WTC11 (cell line): ENCODE measurements at regions not wholly inside any gene's neighbourhood (a gene's known extent, or its start where the extent isn't known, plus 50 kb on each side); places are given as distances from the start of the nearest gene placed in this dataset.

ENCODE experiments used
- ATAC-seq: fragments of 200-7000 bp; cut with Tn5 transposase; 2 replicates; pipeline ENCODE4 v1.10.0; 2021; ENCODE audit warnings: mild to moderate bottlenecking, moderate library complexity
- CTCF ChIA-PET: fragments of 300-600 bp; sonication (Branson Sonifier 250); formaldehyde crosslinking; loops from one replicate; lab custom pipeline; 2021; ENCODE audit warnings: antibody characterized with exemption; lab: Charles Lee
- POLR2A ChIA-PET: fragments of 350-600 bp; sonication (Branson Sonifier 250); formaldehyde crosslinking; loops from one replicate; lab custom pipeline; 2021; ENCODE audit warnings: antibody characterized with exemption; lab: Charles Lee
- DNase-seq: peaks from one replicate; pipeline ENCODE4 v3.0.0; 2021; ENCODE audit warnings: low spot score
- H3K27ac Mint-ChIP-seq: 2 replicates; pipeline ENCODE4 v1.8.0; 2021; ENCODE audit warnings: mixed read lengths
- H3K27me3 Mint-ChIP-seq: 2 replicates; pipeline ENCODE4 v1.8.0; 2021; ENCODE audit warnings: low read depth, mild to moderate bottlenecking, moderate library complexity, mixed read lengths
- H3K36me3 Mint-ChIP-seq: 2 replicates; pipeline ENCODE4 v1.8.0; 2021; ENCODE audit warnings: mixed read lengths
- H3K4me1 Mint-ChIP-seq: 2 replicates; pipeline ENCODE4 v1.8.0; 2022; ENCODE audit warnings: mixed read lengths
- H3K4me3 Mint-ChIP-seq: 2 replicates; pipeline ENCODE4 v1.8.0; 2021; ENCODE audit warnings: mild to moderate bottlenecking, moderate library complexity, mixed read lengths
- H3K9me3 Mint-ChIP-seq: 2 replicates; pipeline ENCODE4 v1.8.0; 2021; ENCODE audit warnings: mixed read lengths
- ATF1 ChIP-seq: sonication (generic); formaldehyde crosslinking; IDR thresholded peaks from 2 replicates; pipeline ENCODE4 v1.8.1; 2023; ENCODE audit warnings: mild to moderate bottlenecking, moderate library complexity, missing genetic modification reagents
- ATF6 ChIP-seq: sonication (generic); formaldehyde crosslinking; IDR thresholded peaks from 2 replicates; pipeline ENCODE4 v1.8.1; 2023; ENCODE audit warnings: mild to moderate bottlenecking, missing genetic modification reagents
- CBFB ChIP-seq: sonication (generic); formaldehyde crosslinking; IDR thresholded peaks from 2 replicates; pipeline ENCODE4 v1.8.1; 2022; ENCODE audit warnings: mild to moderate bottlenecking, low read depth, missing genetic modification reagents
- FOXJ3 ChIP-seq: sonication (generic); formaldehyde crosslinking; IDR thresholded peaks from 2 replicates; pipeline ENCODE4 v1.9.0; 2021; ENCODE audit warnings: missing genetic modification reagents, mild to moderate bottlenecking, borderline replicate concordance
- FOXP1 ChIP-seq: sonication (generic); formaldehyde crosslinking; IDR thresholded peaks from 2 replicates; pipeline ENCODE4 v1.8.0; 2022; ENCODE audit warnings: missing genetic modification reagents, mild to moderate bottlenecking, moderate library complexity, borderline replicate concordance
- JUN ChIP-seq: sonication (generic); formaldehyde crosslinking; IDR thresholded peaks from 2 replicates; pipeline ENCODE4 v1.8.0; 2023; ENCODE audit warnings: mild to moderate bottlenecking, missing genetic modification reagents
- SP1 ChIP-seq: sonication (generic); formaldehyde crosslinking; conservative IDR thresholded peaks from 2 replicates; pipeline ENCODE4 v1.8.1; 2022; ENCODE audit warnings: missing genetic modification reagents
- TEAD4 ChIP-seq: sonication (generic); formaldehyde crosslinking; IDR thresholded peaks from 2 replicates; pipeline ENCODE4 v1.8.0; 2022; ENCODE audit warnings: mild to moderate bottlenecking, missing genetic modification reagents
- TP53 ChIP-seq: sonication (generic); formaldehyde crosslinking; IDR thresholded peaks from 2 replicates; pipeline ENCODE4 v1.8.1; 2023; ENCODE audit warnings: mild to moderate bottlenecking, missing genetic modification reagents
- ZBTB21 ChIP-seq: sonication (generic); formaldehyde crosslinking; IDR thresholded peaks from 2 replicates; pipeline ENCODE4 v1.8.1; 2023; ENCODE audit warnings: mild to moderate bottlenecking, missing genetic modification reagents, borderline replicate concordance
- ZNF138 ChIP-seq: sonication (generic); formaldehyde crosslinking; conservative IDR thresholded peaks from 2 replicates; pipeline ENCODE4 v1.8.1; 2022; ENCODE audit warnings: mild to moderate bottlenecking, moderate library complexity, missing genetic modification reagents
- ZNF317 ChIP-seq: sonication (generic); formaldehyde crosslinking; IDR thresholded peaks from 2 replicates; pipeline ENCODE4 v1.8.1; 2023; ENCODE audit warnings: low read depth, mild to moderate bottlenecking, moderate library complexity, missing genetic modification reagents, borderline replicate concordance
- ZNF396 ChIP-seq: fragments of 250-450 bp; sonication (Bioruptor Pico); IDR thresholded peaks from 2 replicates; pipeline ENCODE4 v1.8.0; 2021; ENCODE audit warnings: mild to moderate bottlenecking, moderate library complexity, borderline replicate concordance
- ZNF423 ChIP-seq: fragments of 250-450 bp; sonication (Bioruptor Pico); IDR thresholded peaks from 2 replicates; pipeline ENCODE4 v2.1.2; 2022; ENCODE audit warnings: mild to moderate bottlenecking, moderate library complexity
- ZNF532 ChIP-seq: fragments of 250-450 bp; sonication (Bioruptor Pico); IDR thresholded peaks from 2 replicates; pipeline ENCODE4 v1.9.0; 2021; ENCODE audit warnings: mild to moderate bottlenecking, borderline replicate concordance
- TF ChIP-seq, protein P1 (sequence below): sonication (generic); formaldehyde crosslinking; IDR thresholded peaks from 2 replicates; pipeline ENCODE4 v1.8.1; 2023; ENCODE audit warnings: mild to moderate bottlenecking, missing genetic modification reagents, moderate library complexity
- TF ChIP-seq, protein P2 (sequence below): fragments of 250-450 bp; sonication (Bioruptor Pico); conservative IDR thresholded peaks from 2 replicates; pipeline ENCODE4 v1.9.0; 2021; ENCODE audit warnings: mild to moderate bottlenecking

DNA sequence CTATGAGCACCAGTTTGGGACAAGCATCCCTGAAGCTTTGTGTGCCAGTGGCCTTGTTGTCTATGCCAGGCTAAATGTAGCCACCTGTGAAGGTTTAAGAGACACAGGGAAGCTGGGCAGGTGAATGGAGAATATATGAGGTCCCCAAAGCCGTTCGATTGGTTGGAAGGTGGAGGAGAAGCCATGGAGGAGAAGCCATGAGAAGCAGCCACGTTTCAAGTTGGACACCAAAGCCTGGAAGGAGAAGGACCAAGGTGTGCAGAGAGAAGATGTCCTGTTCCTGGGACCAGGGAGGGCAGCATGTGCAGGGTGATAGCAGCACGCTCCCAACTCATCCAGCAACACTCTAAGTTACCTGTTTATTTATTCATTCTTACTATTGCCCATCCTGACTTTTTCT is 432.3 kb upstream of the TSHZ3 start (continued):
- TF ChIP-seq ZNF532 (CRISPR knock-in tag): no peak
- no peak for TF ChIP-seq JUN (CRISPR knock-in tag)
- TF ChIP-seq ZNF317 (CRISPR knock-in tag): no peak

- H3K4me1 Mint-ChIP-seq: peaks cover 11% of the 10 kb centered on the region
- POLR2A ChIA-PET: no interaction called here
- DNase-seq: no peak
- TF ChIP-seq ZBTB21 (CRISPR knock-in tag): no peak
- TF ChIP-seq, all 79 proteins: peak for 0
- Mint-ChIP-seq H3K4me3 (no peak overlapping the region), H3K27me3 (no peaks in the 10 kb centered on the region), H3K27ac (no peak overlapping the region), H3K9me3 (no peaks in the 10 kb centered on the region), H3K36me3 (no peaks in the 10 kb centered on the region)
- ATAC-seq: no peak
- CTCF ChIA-PET: interaction anchor here (1.5 kb wide), 1 partner anchor 235 kb away, joined by 3 read pairs; no protein-coding TSS in a partner anchor
Observed at GRCh38 chr19:31783592-31783991, 434.4 kb upstream of the TSHZ3 start.

DNA sequence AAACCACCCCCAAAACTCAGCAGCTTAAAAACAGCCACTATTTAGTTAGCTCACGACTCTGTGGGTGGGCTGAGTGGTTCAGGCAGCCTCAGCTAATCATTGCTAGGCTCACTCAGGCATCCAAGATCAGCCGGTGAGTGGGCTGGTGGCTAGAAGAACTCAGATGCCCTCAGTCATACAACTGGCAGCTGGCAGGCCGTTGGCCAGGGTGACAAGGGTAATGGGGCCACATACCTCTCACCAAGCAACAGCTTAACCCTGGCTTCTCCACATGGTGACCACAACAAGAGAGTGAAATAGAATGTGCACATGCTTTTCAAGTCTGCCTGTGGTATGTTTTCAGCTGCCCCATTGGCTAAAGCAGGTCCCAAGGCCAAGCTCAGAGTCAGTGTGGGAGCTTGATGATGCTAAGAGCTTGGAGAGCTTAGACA is 435.4 kb upstream of the TSHZ3 start:
- DNase-seq (no peak), ATAC-seq (peak; percentile 32; the same call in 1 of the 2 replicates)
- H3K4me1 Mint-ChIP-seq: peaks cover 11% of the 10 kb centered on the region
- ChIA-PET CTCF (interaction anchor here (1.5 kb wide), 1 partner anchor 236 kb away, joined by 3 read pairs; no protein-coding TSS in a partner anchor), POLR2A (interaction anchor here (0.7 kb wide), 1 partner anchor 388 kb away, joined by 3 read pairs; no protein-coding TSS in a partner anchor)
- no peaks in the 10 kb centered on the region for H3K27me3 Mint-ChIP-seq
- H3K9me3 Mint-ChIP-seq: no peaks in the 10 kb centered on the region
- no peak overlapping the region for H3K27ac Mint-ChIP-seq
- H3K36me3 Mint-ChIP-seq: no peaks in the 10 kb centered on the region
- no peak overlapping the region for H3K4me3 Mint-ChIP-seq
- TF ChIP-seq ATF1 (no peak), ZNF396 (CRISPR knock-in tag) (no peak), CBFB (CRISPR knock-in tag) (no peak), ZBTB21 (CRISPR knock-in tag) (no peak), TP53 (CRISPR knock-in tag) (no peak), FOXP1 (no peak), ZNF423 (CRISPR knock-in tag) (no peak), FOXJ3 (CRISPR knock-in tag) (no peak), TEAD4 (CRISPR knock-in tag) (no peak), SP1 (no peak), ZNF138 (CRISPR knock-in tag) (no peak), ZNF532 (CRISPR knock-in tag) (no peak), ATF6 (CRISPR knock-in tag) (no peak)
- TF ChIP-seq, protein P1, sequence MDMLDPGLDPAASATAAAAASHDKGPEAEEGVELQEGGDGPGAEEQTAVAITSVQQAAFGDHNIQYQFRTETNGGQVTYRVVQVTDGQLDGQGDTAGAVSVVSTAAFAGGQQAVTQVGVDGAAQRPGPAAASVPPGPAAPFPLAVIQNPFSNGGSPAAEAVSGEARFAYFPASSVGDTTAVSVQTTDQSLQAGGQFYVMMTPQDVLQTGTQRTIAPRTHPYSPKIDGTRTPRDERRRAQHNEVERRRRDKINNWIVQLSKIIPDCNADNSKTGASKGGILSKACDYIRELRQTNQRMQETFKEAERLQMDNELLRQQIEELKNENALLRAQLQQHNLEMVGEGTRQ (CRISPR knock-in tag): no peak
- TF ChIP-seq, protein P2, sequence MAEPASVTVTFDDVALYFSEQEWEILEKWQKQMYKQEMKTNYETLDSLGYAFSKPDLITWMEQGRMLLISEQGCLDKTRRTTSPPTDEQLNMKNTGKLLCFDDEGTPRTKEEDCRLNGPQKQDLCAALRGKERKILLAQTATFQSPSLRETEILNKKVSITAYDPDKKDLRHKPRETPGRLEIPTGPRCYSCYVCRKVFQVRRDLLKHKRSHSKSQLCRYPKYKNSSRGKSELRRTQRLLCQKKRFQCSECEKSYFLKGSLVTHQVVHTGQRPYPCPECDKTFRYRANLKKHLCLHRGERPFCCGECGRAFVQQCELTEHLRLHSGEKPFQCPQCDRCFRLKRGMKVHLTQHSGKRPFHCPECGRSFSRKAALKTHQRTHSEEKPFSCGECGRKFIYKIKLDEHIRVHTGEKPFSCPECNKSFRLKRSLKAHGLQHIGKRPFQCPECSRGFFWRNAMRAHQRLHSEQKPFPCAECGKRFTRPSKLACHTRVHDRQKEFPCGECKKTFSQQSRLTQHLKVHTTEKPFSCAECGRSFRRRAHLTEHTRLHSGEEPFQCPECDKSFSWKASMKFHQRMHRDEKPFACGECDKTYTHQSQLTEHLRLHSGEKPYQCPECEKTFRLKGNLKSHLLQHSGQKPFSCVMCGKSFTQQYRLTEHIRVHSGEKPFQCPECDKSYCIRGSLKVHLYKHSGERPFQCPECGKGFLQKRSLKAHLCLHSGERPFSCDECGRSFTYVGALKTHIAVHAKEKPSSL (CRISPR knock-in tag): no peak
